HepG2 (cell line): ENCODE measurements at regions not wholly inside any gene's neighbourhood (a gene's known extent, or its start where the extent isn't known, plus 50 kb on each side); places are given as distances from the start of the nearest gene placed in this dataset.

ENCODE experiments used
- ATAC-seq: fragments of 200-7000 bp; cut with Tn5 transposase; 3 replicates; pipeline ENCODE4 v1.9.1; 2020; ENCODE audit warnings: mild to moderate bottlenecking, moderate library complexity
- BruUV-seq: library from RNA; stranded (reverse); fragments of 400-500 nt; replicated peaks from 2 replicates; lab custom pipeline; 2021; lab: Mats Ljungman, UMichigan
- CTCF ChIA-PET: fragments of 300-600 bp; formaldehyde crosslinking; extraction: SDS; loops from one replicate; lab custom pipeline; 2021; ENCODE audit warnings: low total read pairs, inconsistent platforms, low intra/inter-chr PET ratio; lab: Yijun Ruan, JAX
- POLR2A ChIA-PET: fragments of 350-600 bp; sonication (Branson Sonifier 250); formaldehyde crosslinking; loops from one replicate; lab custom pipeline; 2020; ENCODE audit warnings: antibody characterized with exemption, inconsistent platforms; lab: Yijun Ruan, JAX
- DNase-seq: peaks from one replicate; pipeline ENCODE4 v3.0.0-alpha.2; 2015; ENCODE audit warnings: low spot score
- FAIRE-seq: peaks from 3 replicates; lab custom pipeline; 2011; peaks lifted over from hg19 to GRCh38; lab: Jason Lieb, UNC
- H2AFZ ChIP-seq: one replicate; pipeline ENCODE4 v1.6.1; 2011; ENCODE audit warnings: low read length, inconsistent platforms
- H3K27ac ChIP-seq: fragments of 300-600 bp; 3 replicates; pipeline ENCODE4 v1.8.0; 2011; ENCODE audit warnings: mixed run types, mild to moderate bottlenecking, mixed read lengths, low read length, inconsistent platforms; ENCODE audit not compliant: insufficient read depth; ENCODE audit errors: extremely low read length
- H3K27me3 ChIP-seq, 2 experiments: fragments of 200-600 bp in 1 of 2; 2 replicates in 1 of 2; 3 replicates in 1 of 2; pipeline versions ENCODE4 v1.6.0 to v1.8.0; 2011; ENCODE audit warnings: low read length in 2 of 2, mild to moderate bottlenecking in 2 of 2, moderate library complexity in 2 of 2, inconsistent platforms in 1 of 2; ENCODE audit not compliant: insufficient read depth in 2 of 2, control insufficient read depth in 1 of 2
- H3K36me3 ChIP-seq, 2 experiments: fragments of 200-600 bp in 1 of 2; replicated peaks in 1 of 2; 2 replicates in 1 of 2; 3 replicates in 1 of 2; pipeline versions ENCODE4 v1.5.1 to v1.8.0; 2011; ENCODE audit warnings: low read length in 2 of 2, inconsistent platforms in 1 of 2; ENCODE audit not compliant: insufficient read depth in 2 of 2, control insufficient read depth in 1 of 2
- H3K4me1 ChIP-seq: 2 replicates; pipeline ENCODE4 v1.5.1; 2012; ENCODE audit warnings: low read length, inconsistent platforms; ENCODE audit not compliant: insufficient read depth
- H3K4me2 ChIP-seq: 2 replicates; pipeline ENCODE4 v1.6.0; 2011; ENCODE audit warnings: low read depth, low read length, inconsistent platforms
- H3K4me3 ChIP-seq, 3 experiments: fragments of 200-600 bp in 1 of 3; sonication (generic), shearing (Covaris generic) in 1 of 3; replicated peaks in 1 of 3; 2 replicates each; pipeline ENCODE4 v1.5.1; 2011 to 2016; ENCODE audit warnings: low read length in 3 of 3, inconsistent platforms in 2 of 3, low read depth in 2 of 3, mild to moderate bottlenecking in 2 of 3, control low read depth in 1 of 3, mixed read lengths in 1 of 3; ENCODE audit not compliant: insufficient read depth in 1 of 3
- H3K79me2 ChIP-seq: one replicate; pipeline ENCODE4 v1.6.1; 2011; ENCODE audit warnings: low read length, inconsistent platforms; ENCODE audit not compliant: insufficient read depth
- H3K9ac ChIP-seq: 2 replicates; pipeline ENCODE4 v1.6.0; 2011; ENCODE audit warnings: mild to moderate bottlenecking, low read depth, low read length, inconsistent platforms; ENCODE audit not compliant: insufficient read depth
- H3K9me3 ChIP-seq: 2 replicates; pipeline ENCODE4 v1.5.1; 2012; ENCODE audit warnings: mild to moderate bottlenecking, low read length
- H4K20me1 ChIP-seq: 2 replicates; pipeline ENCODE4 v1.6.0; 2011; ENCODE audit warnings: inconsistent platforms, mild to moderate bottlenecking, low read length, moderate library complexity; ENCODE audit not compliant: insufficient read depth
- AFF4 ChIP-seq: sonication (generic); formaldehyde crosslinking; IDR thresholded peaks from 2 replicates; pipeline ENCODE4 v1.4.0; 2020; ENCODE audit warnings: missing genetic modification reagents
- AKNA ChIP-seq: sonication (generic); formaldehyde crosslinking; IDR thresholded peaks from 2 replicates; pipeline ENCODE4 v1.4.0; 2020; ENCODE audit warnings: missing genetic modification reagents, borderline replicate concordance
- ETV6 ChIP-seq: sonication (generic); formaldehyde crosslinking; conservative IDR thresholded peaks from 2 replicates; pipeline ENCODE4 v1.4.0; 2020; ENCODE audit warnings: missing genetic modification reagents
- FOXK2 ChIP-seq: fragments of 450-650 bp; IDR thresholded peaks from 2 replicates; pipeline ENCODE4 v1.6.1; 2016
- IRF1 ChIP-seq: sonication (generic); formaldehyde crosslinking; IDR thresholded peaks from 2 replicates; pipeline ENCODE4 v1.4.0; 2020; ENCODE audit warnings: low read depth, mild to moderate bottlenecking, missing genetic modification reagents
- LCORL ChIP-seq, 2 experiments: fragments of 450-650 bp in 1 of 2; sonication (generic) in 1 of 2; formaldehyde crosslinking in 1 of 2; IDR thresholded peaks; 2 replicates each; pipeline versions ENCODE4 v1.5.0 to v1.6.1; 2017 to 2020; ENCODE audit warnings: antibody characterized with exemption in 1 of 2, missing genetic modification reagents in 1 of 2
- MBD4 ChIP-seq: IDR thresholded peaks from 2 replicates; pipeline ENCODE4 v1.6.1; 2012; ENCODE audit warnings: low read length, inconsistent platforms, borderline replicate concordance
- MLLT10 ChIP-seq: sonication (generic); formaldehyde crosslinking; IDR thresholded peaks from 2 replicates; pipeline ENCODE4 v1.4.0; 2020; ENCODE audit warnings: missing genetic modification reagents
- MZF1 ChIP-seq: sonication (generic); formaldehyde crosslinking; IDR thresholded peaks from 2 replicates; pipeline ENCODE4 v1.8.1; 2023; ENCODE audit warnings: mild to moderate bottlenecking, missing genetic modification reagents, borderline replicate concordance
- NAIF1 ChIP-seq: sonication (generic); formaldehyde crosslinking; IDR thresholded peaks from 2 replicates; pipeline ENCODE4 v1.5.0; 2020; ENCODE audit warnings: mild to moderate bottlenecking, missing genetic modification reagents, borderline replicate concordance
- NFE2L1 ChIP-seq: sonication (generic); formaldehyde crosslinking; IDR thresholded peaks from 2 replicates; pipeline ENCODE4 v1.4.0; 2020; ENCODE audit warnings: missing genetic modification reagents, mild to moderate bottlenecking, borderline replicate concordance
- NFKBIZ ChIP-seq: IDR thresholded peaks from 2 replicates; pipeline ENCODE4 v1.6.1; 2018; ENCODE audit warnings: missing genetic modification reagents, missing compliant biosample characterization
- PHF5A ChIP-seq: IDR thresholded peaks from one replicate; pipeline ENCODE4 v1.6.1; 2018; ENCODE audit warnings: low read depth, missing genetic modification reagents; ENCODE audit not compliant: unreplicated experiment
- SNAI1 ChIP-seq: sonication (generic); formaldehyde crosslinking; IDR thresholded peaks from 2 replicates; pipeline ENCODE4 v1.5.0; 2020; ENCODE audit warnings: mild to moderate bottlenecking, missing genetic modification reagents, borderline replicate concordance
- TCF12 ChIP-seq, 2 experiments: fragments of 450-650 bp in 1 of 2; sonication (generic) in 1 of 2; formaldehyde crosslinking in 1 of 2; IDR thresholded peaks; 2 replicates each; pipeline versions ENCODE4 v1.6.1 to v1.8.0; 2017 to 2022; ENCODE audit warnings: antibody characterized with exemption in 1 of 2, mild to moderate bottlenecking in 1 of 2, missing genetic modification reagents in 1 of 2, moderate library complexity in 1 of 2
- ZNF792 ChIP-seq: IDR thresholded peaks from 2 replicates; pipeline ENCODE4 v1.6.1; 2016
- WGBS: methylation state at CpG from one replicate; pipeline ENCODE4 v1.1.6; 2017; ENCODE audit warnings: low lambda C conversion rate; 5-methylcytosine and 5-hydroxymethylcytosine counted together
- in situ Hi-C: cut with HindIII; loops from 2 replicates; pipeline ENCODE4 v1.10.0; 2017; ENCODE audit warnings: low pct_unique_long_range_greater_than_20kb; ENCODE audit not compliant: extremely low pct_ligation_motif_present
- intact Hi-C: fragments of 100-400 bp; cut with micrococcal nuclease; formaldehyde crosslinking; loops from one replicate; pipeline ENCODE4 v1.10.0; 2022; ENCODE audit not compliant: unreplicated experiment

GRCh38 chr6:134657343-134657742 lies 292.6 kb downstream of the ALDH8A1 start:
- H3K27ac ChIP-seq, result no peak overlapping the region
- no peak overlapping the region for H2AFZ ChIP-seq
- BruUV-seq, result no TSS peak
- H3K9me3 ChIP-seq, result no peaks in the 10 kb centered on the region
- peaks cover 19% of the 10 kb centered on the region; the same call in 1 of the 2 replicates for H3K4me1 ChIP-seq
- intact Hi-C loops (no loop called here), in situ Hi-C loops (no loop called here)
- H3K9ac ChIP-seq, result no peak overlapping the region
- H3K79me2 ChIP-seq, result no peaks in the 10 kb centered on the region
- no peak overlapping the region for H3K4me3 ChIP-seq
- ChIA-PET POLR2A (no interaction called here), CTCF (no interaction called here)
- ATAC-seq, result no peak
- H3K36me3 ChIP-seq, result no peaks in the 10 kb centered on the region
- 36% methylated on average over 3 of the region's 3 CpGs for WGBS
- FAIRE-seq, result no peak
- H3K27me3 ChIP-seq, result peaks cover 0 to 7% of the 10 kb centered on the region in 2 experiments; a peak in 1 of 5 replicates
- no peak overlapping the region for H3K4me2 ChIP-seq
- no peak for DNase-seq
- H4K20me1 ChIP-seq, result no peaks in the 10 kb centered on the region
- TF ChIP-seq ETV6 (CRISPR knock-in tag) (no peak), NFKBIZ (CRISPR knock-in tag) (no peak), IRF1 (no peak), ZNF792 (no peak), AKNA (CRISPR knock-in tag) (no peak), MLLT10 (no peak), NFE2L1 (CRISPR knock-in tag) (no peak), AFF4 (CRISPR knock-in tag) (no peak), MBD4 (no peak), FOXK2 (no peak), TCF12 (IDR thresholded peaks at IDR 0.05) (no peak), TCF12 (CRISPR knock-in tag; IDR thresholded peaks at IDR 0.05) (no peak), SNAI1 (no peak), LCORL (IDR thresholded peaks at IDR 0.05) (no peak), LCORL (CRISPR knock-in tag; IDR thresholded peaks at IDR 0.05) (no peak), MZF1 (CRISPR knock-in tag) (no peak), PHF5A (CRISPR knock-in tag) (no peak), NAIF1 (no peak)
